ENCODE measurements at regions not wholly inside any gene's neighbourhood (a gene's known extent, or its start where the extent isn't known, plus 50 kb on each side); places are given as distances from the start of the nearest gene placed in this dataset.

DNA sequence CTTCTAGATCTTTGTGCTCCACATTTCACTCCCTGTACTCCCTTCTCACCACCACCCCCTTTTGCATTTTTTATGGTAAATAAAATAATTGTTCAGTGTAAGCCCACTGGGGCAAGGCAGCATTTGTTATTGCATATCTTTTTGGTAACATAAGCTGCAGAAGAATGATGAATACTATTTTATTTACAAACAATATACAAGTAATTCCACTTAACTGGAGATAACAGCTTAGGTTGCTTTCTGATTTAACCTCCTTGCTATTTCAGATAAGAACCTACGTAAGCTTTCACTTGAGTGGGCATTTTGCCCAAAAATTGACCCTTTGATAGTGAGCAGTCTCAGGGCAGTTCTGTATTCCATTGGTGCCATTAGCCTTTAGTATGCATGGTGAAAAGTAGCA is 417.9 kb downstream of the SH3GL2 start:
- Histone ChIP-seq H3K36me3 (replicated peaks in 1 of 2; ENCODE audit: control insufficient read depth in 2 of 2, insufficient read depth in 2 of 2, low read length in 2 of 2) (no peaks in the 10 kb centered on the region), H2BK12ac (ENCODE audit: low read length) (no peak overlapping the region), H4K91ac (ENCODE audit: low read depth, low read length, poor library complexity) (no peak overlapping the region), H4K8ac (ENCODE audit: low read depth, low read length) (no peak overlapping the region), H3K4me2 (ENCODE audit: insufficient read depth, low read length, poor library complexity, severe bottlenecking) (no peak overlapping the region), H3K27ac (replicated peaks; ENCODE audit: low read length) (no peak overlapping the region), H3K9me3 (replicated peaks in 1 of 2; ENCODE audit: control insufficient read depth in 2 of 2, insufficient read depth in 1 of 2, low read depth in 1 of 2, low read length in 2 of 2) (no peaks in the 10 kb centered on the region), H3K79me1 (ENCODE audit: low read depth, low read length) (no peaks in the 10 kb centered on the region), H2AK5ac (ENCODE audit: low read depth, low read length) (no peak overlapping the region), H3K4me3 (ENCODE audit: low read length in 2 of 2) (no peak overlapping the region), H2BK120ac (ENCODE audit: low read depth, low read length) (no peak overlapping the region), H3K23ac (ENCODE audit: low read depth, low read length, poor library complexity) (no peak overlapping the region), H3K4me1 (ENCODE audit: control insufficient read depth in 2 of 2, insufficient read depth in 1 of 2, low read depth in 1 of 2, low read length in 2 of 2) (peaks cover 0 to 2% of the 10 kb centered on the region in 2 donors), H3K18ac (ENCODE audit: low read length) (no peak overlapping the region), H3K9ac (ENCODE audit: low read depth, low read length, poor library complexity) (no peak overlapping the region), H2AFZ (ENCODE audit: low read length) (no peak overlapping the region), H3K4ac (ENCODE audit: low read length) (no peak overlapping the region), H2BK5ac (ENCODE audit: low read length) (no peak overlapping the region), H3K14ac (ENCODE audit: low read length) (no peak overlapping the region), H2BK15ac (ENCODE audit: low read length) (no peak overlapping the region), H3K27me3 (ENCODE audit: control insufficient read depth in 3 of 3, insufficient read depth in 3 of 3, low read depth in 1 of 3, low read length in 3 of 3) (no peaks in the 10 kb centered on the region)
- no peak for DNase-seq (ENCODE audit: low spot score)
- WGBS, 2 donors (ENCODE audit: extremely low coverage in 2 of 2, insufficient read length in 2 of 2, insufficient replicate concordance in 1 of 2) = no CpG with 5 or more reads among the region's 1 CpG

DNA sequence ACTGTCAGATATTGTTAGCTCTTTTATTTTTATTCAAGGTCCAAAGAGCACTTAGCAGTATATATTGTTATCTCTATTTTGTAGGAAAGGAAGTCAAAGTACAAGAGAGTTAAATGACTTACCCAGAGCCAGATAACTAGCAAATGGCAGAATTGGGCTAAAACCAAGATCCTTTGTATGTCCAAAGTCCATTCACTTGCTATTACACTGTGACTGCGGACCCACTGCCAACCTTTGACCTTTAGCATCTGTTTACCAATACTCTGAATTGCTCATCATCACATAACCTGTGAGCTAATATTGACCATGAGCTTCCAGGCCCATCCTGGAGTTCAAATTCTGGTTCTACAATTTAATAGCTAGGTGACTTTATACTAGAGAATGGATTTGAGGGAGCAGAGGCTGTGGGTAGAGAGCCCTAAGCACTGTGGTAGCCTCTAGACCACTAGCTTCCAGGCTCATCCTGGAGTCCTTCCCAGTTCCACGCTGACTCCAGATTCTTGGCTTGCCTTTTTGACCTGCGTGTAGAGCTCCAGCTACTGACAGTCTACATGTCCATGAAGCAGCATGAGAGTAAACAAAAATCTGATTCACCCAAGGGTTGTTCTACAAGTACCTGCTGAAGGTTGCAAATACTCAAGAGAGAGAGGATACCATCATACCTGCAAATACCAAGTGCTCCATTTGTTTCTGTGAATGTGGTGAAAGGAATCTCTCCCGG is 424.0 kb downstream of the SH3GL2 start:
- no peaks in the 10 kb centered on the region for H3K4me1 ChIP-seq (ENCODE audit: control insufficient read depth in 2 of 2, insufficient read depth in 1 of 2, low read depth in 1 of 2, low read length in 2 of 2)
- no peaks in the 10 kb centered on the region for H3K79me1 ChIP-seq (ENCODE audit: low read depth, low read length)
- H3K27ac ChIP-seq (replicated peaks; ENCODE audit: low read length) = no peak overlapping the region
- H3K9ac ChIP-seq (ENCODE audit: low read depth, low read length, poor library complexity) = no peak overlapping the region
- no peak overlapping the region for H3K4ac ChIP-seq (ENCODE audit: low read length)
- H2BK15ac ChIP-seq (ENCODE audit: low read length) = no peak overlapping the region
- H2BK120ac ChIP-seq (ENCODE audit: low read depth, low read length) = no peak overlapping the region
- H4K8ac ChIP-seq (ENCODE audit: low read depth, low read length) = no peak overlapping the region
- no peak overlapping the region for H3K14ac ChIP-seq (ENCODE audit: low read length)
- H3K23ac ChIP-seq (ENCODE audit: low read depth, low read length, poor library complexity) = no peak overlapping the region
- no CpG with 5 or more reads among the region's 4 CpGs for WGBS, 2 donors (ENCODE audit: extremely low coverage in 2 of 2, insufficient read length in 2 of 2, insufficient replicate concordance in 1 of 2)
- H3K36me3 ChIP-seq (replicated peaks in 1 of 2; ENCODE audit: control insufficient read depth in 2 of 2, insufficient read depth in 2 of 2, low read length in 2 of 2) = no peaks in the 10 kb centered on the region
- H3K4me2 ChIP-seq (ENCODE audit: insufficient read depth, low read length, poor library complexity, severe bottlenecking) = no peak overlapping the region
- no peak overlapping the region for H3K18ac ChIP-seq (ENCODE audit: low read length)
- H3K9me3 ChIP-seq (replicated peaks in 1 of 2; ENCODE audit: control insufficient read depth in 2 of 2, insufficient read depth in 1 of 2, low read depth in 1 of 2, low read length in 2 of 2) = no peaks in the 10 kb centered on the region
- H2BK12ac ChIP-seq (ENCODE audit: low read length) = no peak overlapping the region
- no peak overlapping the region for H4K91ac ChIP-seq (ENCODE audit: low read depth, low read length, poor library complexity)
- DNase-seq (ENCODE audit: low spot score) = no peak
- no peak overlapping the region for H2BK5ac ChIP-seq (ENCODE audit: low read length)
- H2AFZ ChIP-seq (ENCODE audit: low read length) = no peak overlapping the region
- no peak overlapping the region for H2AK5ac ChIP-seq (ENCODE audit: low read depth, low read length)
- H3K4me3 ChIP-seq (ENCODE audit: low read length in 2 of 2) = no peak overlapping the region
- H3K27me3 ChIP-seq (ENCODE audit: control insufficient read depth in 3 of 3, insufficient read depth in 3 of 3, low read depth in 1 of 3, low read length in 3 of 3) = no peaks in the 10 kb centered on the region

DNA sequence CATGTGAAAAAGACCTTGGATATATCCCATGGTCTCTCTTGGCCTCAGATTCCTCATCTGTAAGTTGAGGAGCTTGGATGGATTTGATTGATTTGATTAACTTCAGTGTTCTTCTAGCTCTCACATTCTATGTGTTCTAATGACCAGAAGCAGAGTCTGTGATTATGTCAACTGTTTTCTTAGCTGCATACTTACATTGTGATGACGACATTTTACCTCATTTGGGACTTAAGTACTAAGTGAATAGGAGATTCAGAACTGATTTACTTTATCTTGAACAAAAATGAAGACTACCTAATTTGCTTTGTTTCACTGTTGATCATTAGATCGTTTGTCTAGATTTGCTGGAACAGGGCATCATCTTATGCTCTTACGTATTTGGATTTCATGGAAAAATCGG is 427.7 kb downstream of the SH3GL2 start:
- H2AK5ac ChIP-seq (ENCODE audit: low read depth, low read length) = no peak overlapping the region
- no peaks in the 10 kb centered on the region for H3K36me3 ChIP-seq (replicated peaks in 1 of 2; ENCODE audit: control insufficient read depth in 2 of 2, insufficient read depth in 2 of 2, low read length in 2 of 2)
- no peak overlapping the region for H3K23ac ChIP-seq (ENCODE audit: low read depth, low read length, poor library complexity)
- no peak overlapping the region for H3K4me2 ChIP-seq (ENCODE audit: insufficient read depth, low read length, poor library complexity, severe bottlenecking)
- no peak overlapping the region for H2BK12ac ChIP-seq (ENCODE audit: low read length)
- H2AFZ ChIP-seq (ENCODE audit: low read length) = no peak overlapping the region
- H3K79me1 ChIP-seq (ENCODE audit: low read depth, low read length) = no peaks in the 10 kb centered on the region
- WGBS, 2 donors (ENCODE audit: extremely low coverage in 2 of 2, insufficient read length in 2 of 2, insufficient replicate concordance in 1 of 2) = no CpG with 5 or more reads among the region's 4 CpGs
- H3K9ac ChIP-seq (ENCODE audit: low read depth, low read length, poor library complexity) = no peak overlapping the region
- H3K9me3 ChIP-seq (replicated peaks in 1 of 2; ENCODE audit: control insufficient read depth in 2 of 2, insufficient read depth in 1 of 2, low read depth in 1 of 2, low read length in 2 of 2) = no peaks in the 10 kb centered on the region
- H2BK15ac ChIP-seq (ENCODE audit: low read length) = no peak overlapping the region
- no peak overlapping the region for H4K91ac ChIP-seq (ENCODE audit: low read depth, low read length, poor library complexity)
- H4K8ac ChIP-seq (ENCODE audit: low read depth, low read length) = no peak overlapping the region
- H3K14ac ChIP-seq (ENCODE audit: low read length) = no peak overlapping the region
- no peak for DNase-seq (ENCODE audit: low spot score)
- no peak overlapping the region for H3K4ac ChIP-seq (ENCODE audit: low read length)
- no peaks in the 10 kb centered on the region for H3K4me1 ChIP-seq (ENCODE audit: control insufficient read depth in 2 of 2, insufficient read depth in 1 of 2, low read depth in 1 of 2, low read length in 2 of 2)
- H3K27ac ChIP-seq (replicated peaks; ENCODE audit: low read length) = no peak overlapping the region
- no peak overlapping the region for H3K4me3 ChIP-seq (ENCODE audit: low read length in 2 of 2)
- no peak overlapping the region for H2BK120ac ChIP-seq (ENCODE audit: low read depth, low read length)
- H2BK5ac ChIP-seq (ENCODE audit: low read length) = no peak overlapping the region
- no peaks in the 10 kb centered on the region for H3K27me3 ChIP-seq (ENCODE audit: control insufficient read depth in 3 of 3, insufficient read depth in 3 of 3, low read depth in 1 of 3, low read length in 3 of 3)
- no peak overlapping the region for H3K18ac ChIP-seq (ENCODE audit: low read length)

DNA sequence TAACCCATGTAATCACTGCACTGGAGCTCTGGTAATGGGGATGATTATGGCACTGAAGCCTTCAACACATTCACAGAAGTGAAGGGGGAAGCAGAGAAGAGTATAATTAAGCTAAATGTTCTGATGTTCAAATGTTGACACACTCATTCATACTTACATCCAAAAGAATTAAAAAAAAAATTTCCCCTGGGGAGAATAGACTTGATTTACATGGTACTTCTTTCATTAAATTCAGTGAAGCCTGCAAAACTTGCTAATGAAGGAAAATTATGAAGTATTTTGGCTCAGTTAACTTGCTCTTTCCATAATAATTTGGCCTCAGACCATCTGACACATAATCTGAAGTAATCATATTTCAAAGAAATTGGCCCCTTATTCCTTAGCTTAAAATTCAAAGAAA is 428.8 kb downstream of the SH3GL2 start:
- no peaks in the 10 kb centered on the region for H3K27me3 ChIP-seq (ENCODE audit: control insufficient read depth in 3 of 3, insufficient read depth in 3 of 3, low read depth in 1 of 3, low read length in 3 of 3)
- H3K4me1 ChIP-seq (ENCODE audit: control insufficient read depth in 2 of 2, insufficient read depth in 1 of 2, low read depth in 1 of 2, low read length in 2 of 2) = no peaks in the 10 kb centered on the region
- H3K4me3 ChIP-seq (ENCODE audit: low read length in 2 of 2) = no peak overlapping the region
- H2BK12ac ChIP-seq (ENCODE audit: low read length) = no peak overlapping the region
- no peak overlapping the region for H3K18ac ChIP-seq (ENCODE audit: low read length)
- no peak for DNase-seq (ENCODE audit: low spot score)
- H3K9me3 ChIP-seq (replicated peaks in 1 of 2; ENCODE audit: control insufficient read depth in 2 of 2, insufficient read depth in 1 of 2, low read depth in 1 of 2, low read length in 2 of 2) = no peaks in the 10 kb centered on the region
- H3K4me2 ChIP-seq (ENCODE audit: insufficient read depth, low read length, poor library complexity, severe bottlenecking) = no peak overlapping the region
- H2AK5ac ChIP-seq (ENCODE audit: low read depth, low read length) = no peak overlapping the region
- no peak overlapping the region for H4K8ac ChIP-seq (ENCODE audit: low read depth, low read length)
- no peak overlapping the region for H3K9ac ChIP-seq (ENCODE audit: low read depth, low read length, poor library complexity)
- H3K27ac ChIP-seq (replicated peaks; ENCODE audit: low read length) = no peak overlapping the region
- no peak overlapping the region for H2BK15ac ChIP-seq (ENCODE audit: low read length)
- no peak overlapping the region for H3K23ac ChIP-seq (ENCODE audit: low read depth, low read length, poor library complexity)
- H3K36me3 ChIP-seq (replicated peaks in 1 of 2; ENCODE audit: control insufficient read depth in 2 of 2, insufficient read depth in 2 of 2, low read length in 2 of 2) = no peaks in the 10 kb centered on the region
- no peak overlapping the region for H4K91ac ChIP-seq (ENCODE audit: low read depth, low read length, poor library complexity)
- H2BK5ac ChIP-seq (ENCODE audit: low read length) = no peak overlapping the region
- H2BK120ac ChIP-seq (ENCODE audit: low read depth, low read length) = no peak overlapping the region
- H2AFZ ChIP-seq (ENCODE audit: low read length) = no peak overlapping the region
- H3K4ac ChIP-seq (ENCODE audit: low read length) = no peak overlapping the region
- no peaks in the 10 kb centered on the region for H3K79me1 ChIP-seq (ENCODE audit: low read depth, low read length)
- H3K14ac ChIP-seq (ENCODE audit: low read length) = no peak overlapping the region
